ENCODE measurements at regions not wholly inside any gene's neighbourhood (a gene's known extent, or its start where the extent isn't known, plus 50 kb on each side); places are given as distances from the start of the nearest gene placed in this dataset.

- TF ChIP-seq CTCF (tag by site-specific recombination; IDR thresholded peaks at IDR 0.05), result no peak
- TF ChIP-seq MZF1 (tag by site-specific recombination; IDR thresholded peaks at IDR 0.05; ENCODE audit: borderline replicate concordance), result no peak
- TF ChIP-seq EGR2 (tag by site-specific recombination; IDR thresholded peaks at IDR 0.05; ENCODE audit: low read depth), result no peak
- no peak for TF ChIP-seq KLF1 (tag by site-specific recombination; IDR thresholded peaks at IDR 0.05)
Observed at GRCh38 chr14:42299692-42300091, 693.0 kb downstream of the LRFN5 start (continued).

- CTCF ChIA-PET, result no interaction called here
- no peak overlapping the region for H3K27ac ChIP-seq (ENCODE audit: extremely low read depth, low read depth, low read length)
- POLR2A ChIA-PET, result no interaction called here
- TF ChIP-seq PRDM4 (tag by site-specific recombination; IDR thresholded peaks at IDR 0.05), result no peak
- TF ChIP-seq HOXD13 (CRISPR knock-in tag; IDR thresholded peaks at IDR 0.05; ENCODE audit: borderline replicate concordance), result no peak
- no peak for TF ChIP-seq KLF16 (tag by site-specific recombination; IDR thresholded peaks at IDR 0.05)
- no peak for TF ChIP-seq SCRT1 (tag by site-specific recombination; IDR thresholded peaks at IDR 0.05; ENCODE audit: borderline replicate concordance)
- no peak for TF ChIP-seq ZSCAN16 (tag by site-specific recombination; IDR thresholded peaks at IDR 0.05)
- no peak for TF ChIP-seq ZNF426 (tag by site-specific recombination; IDR thresholded peaks at IDR 0.05)
- TF ChIP-seq ZIC2 (tag by site-specific recombination; IDR thresholded peaks at IDR 0.05), result no peak
- TF ChIP-seq TRIM28 (IDR thresholded peaks at IDR 0.05; ENCODE audit: borderline replicate concordance, low read length), result no peak
- no peak for TF ChIP-seq ZNF621 (tag by site-specific recombination; IDR thresholded peaks at IDR 0.05)
- no peak for TF ChIP-seq ZNF645 (tag by site-specific recombination; IDR thresholded peaks at IDR 0.05)
- TF ChIP-seq ZNF76 (tag by site-specific recombination; IDR thresholded peaks at IDR 0.05; ENCODE audit: borderline replicate concordance, low read depth), result no peak
- no peak for TF ChIP-seq ZNF660 (tag by site-specific recombination; IDR thresholded peaks at IDR 0.05)
- no peak for TF ChIP-seq ZNF670 (tag by site-specific recombination; IDR thresholded peaks at IDR 0.05; ENCODE audit: low read depth)
- no peak for TF ChIP-seq ZNF488 (tag by site-specific recombination; IDR thresholded peaks at IDR 0.05)
- TF ChIP-seq ZBTB26 (tag by site-specific recombination; optimal IDR thresholded peaks at IDR 0.05), result no peak
- no peak for TF ChIP-seq GFI1B (tag by site-specific recombination; IDR thresholded peaks at IDR 0.05)
- TF ChIP-seq OVOL3 (tag by site-specific recombination; IDR thresholded peaks at IDR 0.05), result no peak
- H3K9me3 ChIP-seq (ENCODE audit: control insufficient read depth, insufficient read depth, low read depth, low read length), result no peaks in the 10 kb centered on the region
- H3K4me3 ChIP-seq (ENCODE audit: low read depth, low read length), result no peak overlapping the region
- H3K36me3 ChIP-seq (ENCODE audit: control insufficient read depth in 2 of 2, insufficient read depth in 1 of 2, low read length in 2 of 2), result no peaks in the 10 kb centered on the region
- no peaks in the 10 kb centered on the region for H3K4me1 ChIP-seq (ENCODE audit: control insufficient read depth, insufficient read depth, low read length)
Observed at GRCh38 chr14:42293180-42293579, 686.5 kb downstream of the LRFN5 start.

Measured in HEK293 (cell line).